ENCODE measurements at regions not wholly inside any gene's neighbourhood (a gene's known extent, or its start where the extent isn't known, plus 50 kb on each side); places are given as distances from the start of the nearest gene placed in this dataset.

DNA sequence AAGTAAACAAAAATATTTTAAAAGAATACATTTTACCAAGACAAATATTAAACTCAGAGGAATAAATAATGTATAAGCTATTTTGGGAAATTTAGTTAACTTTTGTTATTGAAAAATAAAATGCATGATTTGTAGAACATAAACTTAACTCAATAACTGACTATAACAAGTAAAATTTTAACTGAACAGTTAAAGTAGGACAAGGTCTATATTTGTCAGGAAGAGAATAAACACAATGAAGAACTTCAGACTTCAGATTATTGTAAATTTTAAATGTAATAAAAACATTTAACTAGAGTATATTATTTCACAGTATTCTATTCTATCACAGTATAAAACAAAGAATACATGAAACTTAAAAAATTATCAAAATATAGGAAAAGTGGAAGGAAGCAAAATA, 948.8 kb upstream of the USP15 start:
- TF ChIP-seq ZNF549 (tag by site-specific recombination; IDR thresholded peaks at IDR 0.05) (no peak), REPIN1 (tag by site-specific recombination; IDR thresholded peaks at IDR 0.05; ENCODE audit: low read depth) (no peak), ZNF585B (tag by site-specific recombination; IDR thresholded peaks at IDR 0.05) (no peak), ZNF138 (tag by site-specific recombination; IDR thresholded peaks at IDR 0.05; ENCODE audit: borderline replicate concordance) (no peak), ZBTB7A (tag by site-specific recombination; IDR thresholded peaks at IDR 0.05; ENCODE audit: low read depth) (no peak)
- TF ChIP-seq, protein P1, sequence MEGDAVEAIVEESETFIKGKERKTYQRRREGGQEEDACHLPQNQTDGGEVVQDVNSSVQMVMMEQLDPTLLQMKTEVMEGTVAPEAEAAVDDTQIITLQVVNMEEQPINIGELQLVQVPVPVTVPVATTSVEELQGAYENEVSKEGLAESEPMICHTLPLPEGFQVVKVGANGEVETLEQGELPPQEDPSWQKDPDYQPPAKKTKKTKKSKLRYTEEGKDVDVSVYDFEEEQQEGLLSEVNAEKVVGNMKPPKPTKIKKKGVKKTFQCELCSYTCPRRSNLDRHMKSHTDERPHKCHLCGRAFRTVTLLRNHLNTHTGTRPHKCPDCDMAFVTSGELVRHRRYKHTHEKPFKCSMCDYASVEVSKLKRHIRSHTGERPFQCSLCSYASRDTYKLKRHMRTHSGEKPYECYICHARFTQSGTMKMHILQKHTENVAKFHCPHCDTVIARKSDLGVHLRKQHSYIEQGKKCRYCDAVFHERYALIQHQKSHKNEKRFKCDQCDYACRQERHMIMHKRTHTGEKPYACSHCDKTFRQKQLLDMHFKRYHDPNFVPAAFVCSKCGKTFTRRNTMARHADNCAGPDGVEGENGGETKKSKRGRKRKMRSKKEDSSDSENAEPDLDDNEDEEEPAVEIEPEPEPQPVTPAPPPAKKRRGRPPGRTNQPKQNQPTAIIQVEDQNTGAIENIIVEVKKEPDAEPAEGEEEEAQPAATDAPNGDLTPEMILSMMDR (tag by site-specific recombination; IDR thresholded peaks at IDR 0.05): no peak
- TF ChIP-seq, protein P2, sequence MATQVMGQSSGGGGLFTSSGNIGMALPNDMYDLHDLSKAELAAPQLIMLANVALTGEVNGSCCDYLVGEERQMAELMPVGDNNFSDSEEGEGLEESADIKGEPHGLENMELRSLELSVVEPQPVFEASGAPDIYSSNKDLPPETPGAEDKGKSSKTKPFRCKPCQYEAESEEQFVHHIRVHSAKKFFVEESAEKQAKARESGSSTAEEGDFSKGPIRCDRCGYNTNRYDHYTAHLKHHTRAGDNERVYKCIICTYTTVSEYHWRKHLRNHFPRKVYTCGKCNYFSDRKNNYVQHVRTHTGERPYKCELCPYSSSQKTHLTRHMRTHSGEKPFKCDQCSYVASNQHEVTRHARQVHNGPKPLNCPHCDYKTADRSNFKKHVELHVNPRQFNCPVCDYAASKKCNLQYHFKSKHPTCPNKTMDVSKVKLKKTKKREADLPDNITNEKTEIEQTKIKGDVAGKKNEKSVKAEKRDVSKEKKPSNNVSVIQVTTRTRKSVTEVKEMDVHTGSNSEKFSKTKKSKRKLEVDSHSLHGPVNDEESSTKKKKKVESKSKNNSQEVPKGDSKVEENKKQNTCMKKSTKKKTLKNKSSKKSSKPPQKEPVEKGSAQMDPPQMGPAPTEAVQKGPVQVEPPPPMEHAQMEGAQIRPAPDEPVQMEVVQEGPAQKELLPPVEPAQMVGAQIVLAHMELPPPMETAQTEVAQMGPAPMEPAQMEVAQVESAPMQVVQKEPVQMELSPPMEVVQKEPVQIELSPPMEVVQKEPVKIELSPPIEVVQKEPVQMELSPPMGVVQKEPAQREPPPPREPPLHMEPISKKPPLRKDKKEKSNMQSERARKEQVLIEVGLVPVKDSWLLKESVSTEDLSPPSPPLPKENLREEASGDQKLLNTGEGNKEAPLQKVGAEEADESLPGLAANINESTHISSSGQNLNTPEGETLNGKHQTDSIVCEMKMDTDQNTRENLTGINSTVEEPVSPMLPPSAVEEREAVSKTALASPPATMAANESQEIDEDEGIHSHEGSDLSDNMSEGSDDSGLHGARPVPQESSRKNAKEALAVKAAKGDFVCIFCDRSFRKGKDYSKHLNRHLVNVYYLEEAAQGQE (tag by site-specific recombination; IDR thresholded peaks at IDR 0.05): no peak

Data from HEK293 (cell line).